PC-9 (cell line): ENCODE measurements at regions not wholly inside any gene's neighbourhood (a gene's known extent, or its start where the extent isn't known, plus 50 kb on each side); places are given as distances from the start of the nearest gene placed in this dataset.

Experiments
- BruUV-seq: library from RNA; stranded (reverse); fragments of 400-500 nt; replicated peaks from 2 replicates; lab custom pipeline; 2021; lab: Mats Ljungman, UMichigan
- CTCF ChIA-PET: fragments of 300-600 bp; sonication (Branson Sonifier 250); formaldehyde crosslinking; loops from one replicate; lab custom pipeline; 2022; ENCODE audit warnings: antibody characterized with exemption; lab: Charles Lee
- POLR2A ChIA-PET: fragments of 300-600 bp; sonication (Branson Sonifier 250); formaldehyde crosslinking; loops from one replicate; lab custom pipeline; 2022; ENCODE audit warnings: antibody characterized with exemption; ENCODE audit not compliant: unreplicated experiment; lab: Charles Lee
- DNase-seq, 2 experiments: peaks; one replicate each; pipeline versions ENCODE4 v3.0.0 to v3.0.0-alpha.2; 2015 to 2022; ENCODE audit warnings: mixed read lengths in 1 of 2
- H2AFZ ChIP-seq: fragments of 200-600 bp; sonication (generic); 2 replicates; pipeline ENCODE4 v1.8.1; 2017; ENCODE audit warnings: antibody characterized with exemption
- H3F3A ChIP-seq: fragments of 200-600 bp; sonication (generic); 2 replicates; pipeline ENCODE4 v1.8.1; 2017; ENCODE audit warnings: antibody characterized with exemption, mild to moderate bottlenecking, low read depth; ENCODE audit not compliant: insufficient read depth
- H3K27ac ChIP-seq: fragments of 200-600 bp; sonication (generic); 2 replicates; pipeline ENCODE4 v1.6.1; 2016; ENCODE audit warnings: mixed run types
- H3K27me3 ChIP-seq: fragments of 200-600 bp; sonication (generic); 2 replicates; pipeline ENCODE4 v1.6.1; 2016; ENCODE audit warnings: low read depth, mixed run types; ENCODE audit not compliant: insufficient read depth
- H3K36me3 ChIP-seq: fragments of 200-600 bp; sonication (generic); 2 replicates; pipeline ENCODE4 v1.6.1; 2016; ENCODE audit warnings: low read depth, mixed run types
- H3K4me1 ChIP-seq: fragments of 200-600 bp; sonication (generic); replicated peaks from 2 replicates; pipeline ENCODE4 v1.6.1; 2016; ENCODE audit warnings: mixed run types; ENCODE audit not compliant: insufficient read depth
- H3K4me2 ChIP-seq: fragments of 200-600 bp; sonication (generic); 2 replicates; pipeline ENCODE4 v1.6.1; 2017; ENCODE audit warnings: mixed run types
- H3K4me3 ChIP-seq: fragments of 200-600 bp; sonication (generic); 2 replicates; pipeline ENCODE4 v1.6.1; 2016; ENCODE audit warnings: mixed run types
- H3K79me2 ChIP-seq: fragments of 200-600 bp; sonication (generic); 2 replicates; pipeline ENCODE4 v1.6.1; 2017; ENCODE audit warnings: low read depth, mixed run types
- H3K9me2 ChIP-seq: fragments of 200-600 bp; sonication (generic); 2 replicates; pipeline ENCODE4 v1.8.1; 2017; ENCODE audit warnings: mild to moderate bottlenecking; ENCODE audit not compliant: insufficient read depth
- H3K9me3 ChIP-seq: fragments of 200-600 bp; sonication (generic); 2 replicates; pipeline ENCODE4 v1.8.1; 2016; ENCODE audit warnings: low read depth; ENCODE audit not compliant: insufficient read depth
- H4K20me1 ChIP-seq: fragments of 200-600 bp; sonication (generic); 2 replicates; pipeline ENCODE4 v1.8.1; 2017; ENCODE audit not compliant: insufficient read depth
- CTCF ChIP-seq: fragments of 200-600 bp; sonication (generic); conservative IDR thresholded peaks from 2 replicates; pipeline ENCODE4 v1.6.1; 2017; ENCODE audit warnings: mixed run types, antibody characterized with exemption, mild to moderate bottlenecking, moderate library complexity
- EZH2 ChIP-seq: fragments of 200-600 bp; sonication (generic); IDR thresholded peaks from 2 replicates; pipeline ENCODE4 v1.8.0; 2017; ENCODE audit warnings: antibody characterized with exemption, low read depth
- intact Hi-C: fragments of 100-400 bp; cut with micrococcal nuclease; formaldehyde crosslinking; loops from one replicate; pipeline ENCODE4 v1.10.0; 2022; ENCODE audit not compliant: unreplicated experiment

- TF ChIP-seq EZH2 (no peak), CTCF (no peak)
- Histone ChIP-seq H3K4me1 (peaks cover 40% of the 10 kb centered on the region), H3K9me2 (no peaks in the 10 kb centered on the region), H3K27ac (peak overlapping the region; percentile 42), H3F3A (peaks cover 23% of the 10 kb centered on the region), H3K9me3 (peaks cover 13% of the 10 kb centered on the region; the same call in 1 of the 2 replicates), H3K27me3 (no peaks in the 10 kb centered on the region), H3K4me3 (no peak overlapping the region), H4K20me1 (no peaks in the 10 kb centered on the region), H3K79me2 (peaks cover 5% of the 10 kb centered on the region; the same call in 1 of the 2 replicates), H3K4me2 (0 out of 2 replicates have a peak overlapping the region, but pooled peaks have one; percentile 5), H3K36me3 (peaks cover 4% of the 10 kb centered on the region), H2AFZ (no peak overlapping the region; the same call in 1 of the 2 replicates)
- no TSS peak for BruUV-seq
- POLR2A ChIA-PET: interaction anchor here (0.6 kb wide), 1 partner anchor 86 kb away, joined by 3 read pairs; no protein-coding TSS in a partner anchor
- CTCF ChIA-PET: no interaction called here
- DNase-seq: no peak
- intact Hi-C loops: no loop called here
These were observed 99.0 kb upstream of the ADGRF1 start for GRCh38 chr6:47141171-47141570.

- Histone ChIP-seq H3K4me3 (no peak overlapping the region), H3K27ac (peak overlapping the region; percentile 100; the same call in 1 of the 2 replicates), H3K9me2 (no peaks in the 10 kb centered on the region), H3K4me1 (peaks cover 67% of the 10 kb centered on the region), H3K9me3 (peaks cover 13% of the 10 kb centered on the region; the same call in 1 of the 2 replicates), H3K79me2 (peaks cover 10% of the 10 kb centered on the region; the same call in 1 of the 2 replicates), H3K36me3 (peaks cover 4% of the 10 kb centered on the region), H4K20me1 (no peaks in the 10 kb centered on the region), H2AFZ (no peak overlapping the region), H3F3A (peaks cover 47% of the 10 kb centered on the region), H3K4me2 (no peak overlapping the region), H3K27me3 (no peaks in the 10 kb centered on the region)
- CTCF ChIA-PET: no interaction called here
- intact Hi-C loops: no loop called here
- TF ChIP-seq EZH2 (no peak), CTCF (no peak)
- POLR2A ChIA-PET: no interaction called here
- no peak for DNase-seq
- BruUV-seq: no TSS peak
These were observed 95.9 kb upstream of the ADGRF1 start for GRCh38 chr6:47138046-47138445.

GRCh38 chr6:47137073-47137472 is 94.9 kb upstream of the ADGRF1 start:
- peaks cover 47% of the 10 kb centered on the region for H3F3A ChIP-seq
- peaks cover 4% of the 10 kb centered on the region for H3K36me3 ChIP-seq
- H2AFZ ChIP-seq: no peak overlapping the region
- H3K27ac ChIP-seq: peak overlapping the region; percentile 100
- no peak for DNase-seq
- no peak for TF ChIP-seq CTCF
- no peak for TF ChIP-seq EZH2
- CTCF ChIA-PET: no interaction called here
- peaks cover 13% of the 10 kb centered on the region; the same call in 1 of the 2 replicates for H3K79me2 ChIP-seq
- no peaks in the 10 kb centered on the region for H3K27me3 ChIP-seq
- peaks cover 8% of the 10 kb centered on the region; the same call in 1 of the 2 replicates for H3K9me3 ChIP-seq
- no peaks in the 10 kb centered on the region for H3K9me2 ChIP-seq
- no TSS peak for BruUV-seq
- H3K4me2 ChIP-seq: peak overlapping the region; percentile 79; the same call in 1 of the 2 replicates
- H3K4me3 ChIP-seq: no peak overlapping the region
- intact Hi-C loops: no loop called here
- H3K4me1 ChIP-seq: peaks cover 77% of the 10 kb centered on the region
- POLR2A ChIA-PET: interaction anchor here (0.6 kb wide), 2 partner anchors 76 to 102 kb away, joined by 3 to 8 read pairs; no protein-coding TSS in a partner anchor
- no peaks in the 10 kb centered on the region for H4K20me1 ChIP-seq
